Hematopoietic multipotent progenitor cell treated with erythropoietin and hydrocortisone succinate and interleukin-3 and kit ligand, for 8 days (in vitro differentiated cells): ENCODE measurements at regions not wholly inside any gene's neighbourhood (a gene's known extent, or its start where the extent isn't known, plus 50 kb on each side); places are given as distances from the start of the nearest gene placed in this dataset.
"Not testable (repeated sequence)": the region's sequence is repeated elsewhere in the genome, so short reads cannot be mapped to it uniquely, and the experiment has no call there.

ENCODE experiments used
- DNase-seq: peaks from one replicate; pipeline ENCODE4 v3.0.0-alpha.2; 2015

DNA sequence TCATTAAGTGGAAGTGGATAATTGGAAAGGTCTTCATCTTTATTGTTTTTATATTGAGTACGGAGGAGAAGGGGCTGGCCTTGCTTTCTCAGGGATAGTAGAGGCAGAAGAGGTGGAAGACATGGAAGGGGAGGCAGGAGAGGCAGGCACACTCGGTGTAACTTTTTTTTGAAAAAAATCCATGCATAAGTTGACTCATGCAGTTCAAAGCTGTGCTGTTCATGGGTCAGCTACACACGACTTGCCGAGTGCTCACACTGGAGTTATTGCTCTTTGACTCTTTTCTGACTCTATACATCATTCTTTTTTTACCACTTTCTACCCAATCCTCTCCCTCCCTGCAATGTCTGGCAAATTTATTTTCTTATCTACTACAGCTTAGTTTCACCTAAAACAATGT, 158.3 kb upstream of the AADAT start:
- no peak for DNase-seq

DNA sequence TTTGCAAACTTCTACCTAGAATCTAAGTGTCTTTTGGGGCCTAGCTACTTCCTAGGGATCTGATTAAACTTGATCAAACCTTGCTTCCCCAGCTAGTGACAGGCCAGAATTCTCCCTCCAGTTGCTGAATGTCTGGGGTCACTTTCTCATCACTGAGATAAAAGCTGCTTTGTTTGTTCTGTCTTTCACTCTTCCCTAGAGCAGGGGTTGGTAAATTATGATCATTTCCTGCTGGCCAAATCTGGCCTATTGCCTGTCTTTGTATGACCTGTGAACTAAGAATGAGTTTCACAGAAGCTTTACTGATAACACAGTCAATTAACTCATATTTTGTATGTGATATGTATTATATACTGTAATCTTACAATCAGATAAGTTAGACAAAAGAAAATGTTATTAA, 157.8 kb upstream of the AADAT start:
- DNase-seq, result no peak

GRCh38 chr4:170243662-170244288, 154.0 kb upstream of the AADAT start:
- DNase-seq, result no peak

GRCh38 chr4:170242471-170242870, 152.7 kb upstream of the AADAT start:
- no peak for DNase-seq

GRCh38 chr4:170234800-170235199, 145.0 kb upstream of the AADAT start:
- no peak for DNase-seq

GRCh38 chr4:170231377-170231776, 141.6 kb upstream of the AADAT start:
- DNase-seq, result no peak

DNA sequence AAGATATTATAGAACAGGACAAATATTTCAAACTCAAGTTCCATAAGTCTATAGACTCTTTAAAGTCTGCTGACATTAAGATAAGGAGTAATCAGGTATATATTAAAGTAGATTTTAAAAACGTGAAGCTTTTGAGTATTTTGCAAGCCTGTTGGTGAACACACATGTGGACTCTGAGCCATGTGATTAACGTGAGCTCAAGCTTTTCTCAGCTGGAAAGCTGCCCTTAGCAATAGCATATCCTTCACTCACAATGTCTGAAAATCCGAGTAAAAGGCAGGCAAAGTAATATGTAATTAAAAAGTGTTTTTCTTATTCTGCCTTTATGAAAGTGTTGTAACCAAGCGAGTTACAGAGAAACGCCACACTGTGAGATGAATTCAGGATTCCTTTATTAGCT, 140.5 kb upstream of the AADAT start:
- DNase-seq, result no peak

DNA sequence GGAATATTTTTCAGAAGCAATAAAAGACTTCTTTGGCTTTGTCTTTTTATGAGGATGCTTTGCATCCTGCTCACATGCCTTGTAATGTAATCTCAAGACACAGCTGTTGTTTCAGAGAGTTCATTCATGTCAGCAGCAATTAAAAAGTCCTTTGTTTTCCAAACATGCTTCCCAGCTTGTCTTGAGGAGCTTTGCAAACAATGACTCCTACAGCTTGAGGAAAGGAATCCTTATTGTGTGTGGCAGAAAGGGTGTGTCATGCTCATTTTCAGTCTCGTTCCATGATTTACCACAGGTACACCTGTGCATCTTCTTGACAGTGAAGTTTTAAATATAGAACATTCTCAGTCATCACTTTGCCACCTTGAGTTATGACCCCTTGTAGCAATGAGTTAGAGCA, 139.2 kb upstream of the AADAT start:
- no peak for DNase-seq

DNA sequence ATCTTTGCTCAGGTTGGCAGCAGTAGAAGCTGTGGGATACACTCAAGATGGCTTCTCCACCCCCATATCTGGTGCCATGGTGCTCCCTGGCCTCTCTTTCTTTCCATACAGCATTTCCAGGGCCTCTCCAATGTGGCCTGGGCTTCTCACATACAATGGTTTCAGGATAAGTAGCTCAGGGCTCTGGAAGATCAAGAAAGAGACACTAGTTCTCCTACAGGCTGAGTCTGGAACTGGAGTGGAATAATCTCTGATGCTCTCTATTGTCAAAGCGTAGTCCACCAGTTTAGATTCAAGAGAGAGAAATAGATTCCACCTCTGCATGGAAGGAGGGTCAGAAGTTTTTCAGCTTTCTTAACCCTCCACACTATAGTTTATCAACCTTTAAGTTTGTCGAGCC, 138.2 kb upstream of the AADAT start:
- no peak for DNase-seq

DNA sequence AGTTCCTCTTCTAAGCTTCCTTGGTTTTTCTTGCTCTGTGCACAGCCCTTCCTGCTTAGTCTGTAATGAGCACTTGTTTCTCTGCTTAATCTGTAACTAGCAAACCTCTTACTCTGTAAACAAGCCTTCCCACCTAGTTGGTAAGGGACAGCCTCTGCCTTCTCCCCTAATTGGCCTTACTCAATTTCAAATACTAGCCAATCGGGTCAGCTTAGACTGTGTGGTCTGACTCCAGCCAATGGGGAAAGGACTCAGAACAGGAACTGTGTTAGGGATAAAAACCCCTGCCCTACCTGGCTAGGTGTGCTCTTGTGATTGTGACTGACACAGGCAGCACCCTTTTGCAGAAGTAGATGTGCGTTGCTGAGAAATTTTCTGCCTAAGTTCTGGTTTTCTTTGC, 136.5 kb upstream of the AADAT start:
- DNase-seq, result no peak

DNA sequence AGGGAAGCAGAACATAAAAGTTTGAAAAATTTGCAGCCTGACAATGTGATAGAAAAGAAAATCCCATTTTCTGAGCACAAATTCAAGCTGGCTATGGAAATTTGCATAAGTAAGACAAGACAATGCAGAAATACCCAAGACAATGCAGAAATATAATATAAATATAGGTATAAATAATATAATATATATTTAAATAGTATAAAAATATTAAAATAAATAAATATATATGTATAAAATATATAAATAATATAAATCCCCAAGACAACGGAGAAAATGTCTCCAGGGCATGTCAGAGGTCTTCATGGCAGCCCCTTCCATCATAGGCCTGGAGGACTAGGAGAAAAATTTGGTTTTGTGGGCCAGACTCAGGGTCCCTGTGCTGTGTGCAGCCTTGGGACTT, 125.0 kb upstream of the AADAT start:
- DNase-seq, result no peak

- no peak for DNase-seq
Measured at GRCh38 chr4:170214101-170214500, 124.3 kb upstream of the AADAT start.

DNA sequence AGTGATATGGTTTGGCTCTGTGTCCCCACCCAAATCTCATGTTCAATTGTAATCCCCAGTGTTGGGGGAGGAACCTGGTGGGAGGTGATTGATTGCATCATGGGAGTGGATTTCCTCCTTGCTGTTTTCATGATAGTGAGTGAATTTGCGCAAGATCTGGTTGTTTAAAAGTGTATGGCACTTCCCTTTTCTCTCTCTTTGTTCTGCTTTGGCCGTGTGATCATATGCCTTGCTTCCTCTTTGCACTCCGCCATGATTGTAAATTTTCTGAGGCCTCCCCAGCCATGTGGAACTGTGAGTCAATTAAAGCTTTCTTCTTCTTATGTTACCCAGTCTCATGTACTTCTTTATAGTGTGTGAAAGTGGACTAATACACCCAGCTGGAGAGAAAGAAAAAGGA, 113.0 kb upstream of the AADAT start:
- peak; percentile 5 for DNase-seq

DNA sequence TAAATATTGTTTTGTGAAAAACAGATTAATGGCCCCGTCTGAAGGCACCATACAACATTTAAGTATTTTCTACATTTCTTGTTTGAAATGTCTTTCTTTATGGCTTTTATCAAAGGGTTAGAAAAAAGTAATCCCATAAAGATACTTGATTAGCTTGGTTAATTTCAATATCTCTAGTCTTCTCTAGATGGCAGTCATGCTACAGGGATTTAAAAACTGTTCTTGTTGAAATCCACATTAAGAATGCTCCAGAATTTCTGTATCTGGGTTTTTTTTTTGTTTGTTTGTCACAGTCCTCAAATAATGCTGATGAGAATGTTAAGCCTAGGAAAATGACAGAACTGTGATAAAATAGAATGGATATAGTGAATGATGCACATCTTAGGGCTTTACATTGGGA, 109.0 kb upstream of the AADAT start:
- DNase-seq, result peak; percentile 2

DNA sequence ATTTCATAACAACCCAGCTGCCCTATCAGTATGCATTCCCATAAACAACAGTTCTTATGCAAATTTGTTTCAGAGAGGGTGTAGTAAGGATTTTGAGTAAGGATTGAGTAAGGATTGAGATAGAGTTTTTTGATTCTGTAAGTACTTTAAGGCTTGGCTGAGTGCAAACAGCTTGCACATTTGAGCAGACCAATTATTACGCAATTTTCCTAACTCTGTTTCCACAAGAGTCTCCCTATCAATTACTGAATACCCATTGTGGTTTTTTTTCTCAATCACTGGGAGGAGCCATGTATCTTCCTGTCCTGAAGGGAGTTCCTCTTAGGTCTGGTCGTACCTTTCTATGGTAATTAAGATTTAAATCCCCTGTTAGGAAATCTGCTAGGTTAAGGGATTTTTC, 105.0 kb upstream of the AADAT start:
- not testable (repeated sequence) for DNase-seq

DNA sequence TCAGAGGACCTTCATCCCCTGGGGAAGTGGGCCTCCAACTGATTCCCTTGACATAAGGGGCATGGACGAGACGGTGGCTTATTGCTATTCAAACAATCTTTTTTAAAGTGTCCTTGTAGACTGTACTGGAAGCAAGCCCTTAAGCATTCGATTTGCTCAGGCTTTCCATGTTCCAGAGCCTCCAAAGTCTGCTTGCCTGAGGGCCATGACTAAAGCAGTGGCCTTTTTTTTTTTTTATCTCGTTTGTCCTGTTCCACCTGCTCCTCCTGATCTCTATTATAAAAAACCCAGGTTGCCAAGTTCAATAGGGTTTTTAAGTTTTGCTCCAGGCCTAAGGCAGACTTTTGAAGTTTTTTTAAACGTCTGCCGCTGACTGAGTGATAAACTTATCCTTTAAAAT, 103.7 kb upstream of the AADAT start:
- DNase-seq, result no peak

GRCh38 chr4:170190265-170190664, 100.5 kb upstream of the AADAT start:
- DNase-seq, result no peak

GRCh38 chr4:170170861-170171260, 81.1 kb upstream of the AADAT start:
- DNase-seq, result no peak

GRCh38 chr4:170169699-170170098, 79.9 kb upstream of the AADAT start:
- DNase-seq, result no peak

DNA sequence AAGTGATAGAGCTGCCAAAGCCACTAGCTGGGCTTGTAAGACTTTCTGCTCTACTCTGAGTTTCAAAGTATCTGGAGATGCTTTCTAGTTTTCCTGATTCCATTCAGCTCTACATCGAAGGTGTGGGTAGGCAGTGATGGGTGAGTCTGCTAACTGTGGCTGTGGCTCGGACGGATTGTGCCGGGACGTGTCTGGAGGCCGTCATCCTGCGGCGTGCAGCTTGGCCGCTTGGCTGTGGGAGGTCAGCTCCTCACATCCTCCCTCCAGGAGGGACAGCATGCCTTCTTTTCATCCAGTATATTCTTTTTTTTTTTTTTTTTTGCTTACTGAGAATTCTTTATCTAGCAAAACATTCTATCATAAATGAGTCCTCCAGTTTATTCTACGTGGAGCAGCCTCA, 77.9 kb upstream of the AADAT start:
- DNase-seq, result no peak

DNA sequence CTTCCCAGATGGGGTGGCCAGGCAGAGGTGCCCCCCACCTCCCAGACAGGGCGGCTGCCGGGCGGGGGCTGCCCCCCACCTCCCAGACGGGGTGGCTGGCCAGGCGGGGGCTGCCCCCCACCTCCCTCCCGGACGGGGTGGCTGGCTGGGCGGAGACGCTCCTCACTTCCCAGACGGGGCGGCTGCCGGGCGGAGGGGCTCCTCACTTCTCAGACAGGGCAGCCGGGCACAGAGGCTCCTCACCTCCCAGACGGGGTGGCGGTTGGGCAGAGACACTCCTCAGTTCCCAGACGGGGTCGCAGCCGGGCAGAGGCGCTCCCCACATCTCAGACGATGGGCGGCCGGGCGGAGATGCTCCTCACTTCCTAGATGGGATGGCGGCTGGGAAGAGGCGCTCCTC, 76.4 kb upstream of the AADAT start:
- not testable (repeated sequence) for DNase-seq

- no peak for DNase-seq
Measured at GRCh38 chr4:170162416-170162815, 72.7 kb upstream of the AADAT start.

DNA sequence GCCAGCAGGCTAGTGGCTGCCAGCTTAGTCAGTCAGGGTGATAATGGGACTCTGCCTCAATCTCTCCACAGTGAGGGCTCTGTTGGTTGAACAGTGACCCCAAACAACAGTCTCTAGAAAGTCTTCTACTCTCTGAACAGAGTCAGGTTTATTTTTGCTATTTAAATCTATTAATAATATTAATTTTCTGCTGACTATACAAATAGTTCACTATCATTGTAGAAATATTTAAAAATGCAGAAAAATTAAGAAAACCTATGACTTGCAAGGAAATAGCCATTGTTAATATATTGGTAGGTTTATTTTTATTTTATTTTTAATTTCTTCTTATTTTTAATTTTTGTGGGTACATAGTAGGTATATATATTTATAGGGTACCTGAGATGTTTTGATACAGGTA, 67.9 kb upstream of the AADAT start:
- DNase-seq, result no peak

DNA sequence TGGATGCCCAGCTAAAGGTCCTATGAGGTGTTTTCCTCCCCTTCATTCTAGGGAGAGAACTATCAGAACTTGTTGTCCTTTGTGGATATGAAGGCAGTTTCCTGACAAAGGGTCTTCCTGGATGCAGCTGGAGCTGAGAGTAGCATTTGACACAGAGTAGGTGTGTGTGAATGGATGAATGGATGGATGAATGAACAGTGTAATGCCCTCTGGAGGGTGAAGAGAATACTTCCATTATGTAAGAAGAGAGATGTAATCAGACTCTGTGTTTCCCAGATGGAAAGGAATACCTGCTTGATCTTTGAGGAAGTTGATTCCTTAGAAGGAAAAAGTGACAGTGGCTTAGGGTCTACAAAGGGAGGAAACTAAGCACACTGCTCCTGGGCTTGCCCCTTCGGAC, 55.4 kb upstream of the AADAT start:
- DNase-seq, result no peak

GRCh38 chr4:170139764-170140163, 50.0 kb upstream of the AADAT start:
- DNase-seq, result no peak
